ENCODE measurements at regions not wholly inside any gene's neighbourhood (a gene's known extent, or its start where the extent isn't known, plus 50 kb on each side); places are given as distances from the start of the nearest gene placed in this dataset.

DNA sequence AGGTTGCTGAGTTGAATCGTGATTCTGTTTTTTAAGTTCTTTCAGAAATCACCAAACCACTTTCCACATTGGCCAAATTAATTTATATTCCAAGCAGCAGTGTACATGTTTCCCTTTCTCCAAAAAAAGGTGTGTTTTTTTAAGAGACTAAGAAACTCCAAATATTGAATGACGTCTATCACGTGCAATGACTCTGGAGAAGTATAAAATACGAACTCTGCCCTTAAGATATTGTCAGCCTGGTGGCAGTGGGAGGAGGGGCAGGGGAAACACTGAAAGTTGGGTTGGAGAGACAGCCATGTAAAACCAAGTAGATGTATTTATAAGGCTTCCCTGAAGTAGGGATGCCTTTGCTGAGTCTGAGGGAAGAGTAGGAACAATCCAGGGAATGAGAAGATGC lies 50.1 kb upstream of the DHRS4 start:
- H3K27ac ChIP-seq = no peak overlapping the region
- no peak for TF ChIP-seq CTCF (conservative IDR thresholded peaks at IDR 0.05)

Data from VCaP (cell line).